Thyroid gland (tissue), 4 donors: ENCODE measurements at regions not wholly inside any gene's neighbourhood (a gene's known extent, or its start where the extent isn't known, plus 50 kb on each side); places are given as distances from the start of the nearest gene placed in this dataset.

Experiments
- CTCF ChIP-seq, 6 experiments: fragments of 200-600 bp in 3 of 6; fragments of 450-650 bp in 3 of 6; sonication (generic) in 3 of 6; IDR thresholded peaks; one replicate each; pipeline ENCODE4 v1.5.1; 2016 to 2019; ENCODE audit warnings: antibody characterized with exemption in 6 of 6, mild to moderate bottlenecking in 2 of 6, inconsistent platforms in 1 of 6, moderate library complexity in 1 of 6
- POLR2A ChIP-seq, 2 donors: fragments of 450-650 bp; IDR thresholded peaks; one replicate each; pipeline ENCODE4 v1.6.1; 2017; ENCODE audit warnings: antibody characterized with exemption in 2 of 2, mild to moderate bottlenecking in 2 of 2, moderate library complexity in 1 of 2

- TF ChIP-seq POLR2A (IDR thresholded peaks at IDR 0.05) (no peak), CTCF (IDR thresholded peaks at IDR 0.05) (no peak)
These were observed 101.8 kb upstream of the AGAP1 start for GRCh38 chr2:235391921-235392615.
